ENCODE measurements at regions not wholly inside any gene's neighbourhood (a gene's known extent, or its start where the extent isn't known, plus 50 kb on each side); places are given as distances from the start of the nearest gene placed in this dataset.

DNA sequence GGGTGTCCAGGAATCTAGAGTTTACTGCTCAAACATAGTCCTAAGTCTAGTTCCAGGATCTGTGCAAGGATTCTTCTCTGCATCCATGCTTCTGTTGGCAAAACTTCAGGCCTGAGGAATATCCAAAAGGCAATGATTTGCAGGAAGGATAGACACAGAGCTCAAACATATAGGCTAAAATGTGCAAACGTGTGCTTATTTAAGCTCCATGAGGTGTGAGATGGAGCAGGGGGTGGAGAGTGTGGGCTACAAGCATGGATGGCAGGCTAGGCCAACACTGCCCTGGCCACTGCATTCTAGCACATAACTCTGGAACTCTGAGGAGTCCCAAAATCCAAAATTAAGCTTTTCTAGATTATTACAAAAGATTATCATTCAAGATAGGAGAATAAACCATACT, 301.1 kb downstream of the PAX3 start:
- no peak for TF ChIP-seq EZH2 (IDR thresholded peaks at IDR 0.05; ENCODE audit: borderline replicate concordance)
- TF ChIP-seq, protein P1, sequence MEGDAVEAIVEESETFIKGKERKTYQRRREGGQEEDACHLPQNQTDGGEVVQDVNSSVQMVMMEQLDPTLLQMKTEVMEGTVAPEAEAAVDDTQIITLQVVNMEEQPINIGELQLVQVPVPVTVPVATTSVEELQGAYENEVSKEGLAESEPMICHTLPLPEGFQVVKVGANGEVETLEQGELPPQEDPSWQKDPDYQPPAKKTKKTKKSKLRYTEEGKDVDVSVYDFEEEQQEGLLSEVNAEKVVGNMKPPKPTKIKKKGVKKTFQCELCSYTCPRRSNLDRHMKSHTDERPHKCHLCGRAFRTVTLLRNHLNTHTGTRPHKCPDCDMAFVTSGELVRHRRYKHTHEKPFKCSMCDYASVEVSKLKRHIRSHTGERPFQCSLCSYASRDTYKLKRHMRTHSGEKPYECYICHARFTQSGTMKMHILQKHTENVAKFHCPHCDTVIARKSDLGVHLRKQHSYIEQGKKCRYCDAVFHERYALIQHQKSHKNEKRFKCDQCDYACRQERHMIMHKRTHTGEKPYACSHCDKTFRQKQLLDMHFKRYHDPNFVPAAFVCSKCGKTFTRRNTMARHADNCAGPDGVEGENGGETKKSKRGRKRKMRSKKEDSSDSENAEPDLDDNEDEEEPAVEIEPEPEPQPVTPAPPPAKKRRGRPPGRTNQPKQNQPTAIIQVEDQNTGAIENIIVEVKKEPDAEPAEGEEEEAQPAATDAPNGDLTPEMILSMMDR (IDR thresholded peaks at IDR 0.05; ENCODE audit: poor library complexity) = no peak
